IMR-90 (cell line): ENCODE measurements at regions not wholly inside any gene's neighbourhood (a gene's known extent, or its start where the extent isn't known, plus 50 kb on each side); places are given as distances from the start of the nearest gene placed in this dataset.

Experiments used
- ATAC-seq: fragments of 200-7000 bp; cut with Tn5 transposase; 2 replicates; pipeline ENCODE4 v1.9.1; 2020; ENCODE audit warnings: low read depth, mild to moderate bottlenecking, moderate library complexity
- BruUV-seq: library from RNA; stranded (reverse); fragments of 400-500 nt; replicated peaks from 2 replicates; lab custom pipeline; 2021; lab: Mats Ljungman, UMichigan
- CTCF ChIA-PET: fragments of 300-600 bp; formaldehyde crosslinking; extraction: SDS; loops from one replicate; lab custom pipeline; 2021; ENCODE audit warnings: antibody characterized with exemption; lab: Yijun Ruan, JAX
- POLR2A ChIA-PET: fragments of 300-600 bp; sonication (Branson Sonifier 250); formaldehyde crosslinking; loops from one replicate; lab custom pipeline; 2022; ENCODE audit warnings: antibody characterized with exemption; ENCODE audit not compliant: unreplicated experiment; lab: Charles Lee
- DNase-seq: peaks from one replicate; pipeline ENCODE4 v3.0.0; 2013
- H2AFZ ChIP-seq: replicated peaks from 2 replicates; pipeline ENCODE3; 2013; ENCODE audit warnings: low read length, mild to moderate bottlenecking; ENCODE audit not compliant: poor library complexity
- H2AK5ac ChIP-seq: 2 replicates; pipeline ENCODE4 v1.6.1; 2013; ENCODE audit warnings: low read depth, low read length, inconsistent platforms
- H2AK9ac ChIP-seq: replicated peaks from 2 replicates; pipeline ENCODE3; 2013; ENCODE audit warnings: mild to moderate bottlenecking, low read depth, low read length, moderate library complexity; ENCODE audit not compliant: poor library complexity
- H2BK120ac ChIP-seq: 2 replicates; pipeline ENCODE4 v1.6.1; 2013; ENCODE audit warnings: low read depth, low read length, inconsistent platforms
- H2BK15ac ChIP-seq: 3 replicates; pipeline ENCODE4 v1.6.1; 2013; ENCODE audit warnings: low read depth, low read length, inconsistent platforms
- H2BK20ac ChIP-seq: 2 replicates; pipeline ENCODE4 v1.6.1; 2013; ENCODE audit warnings: low read depth, mild to moderate bottlenecking, inconsistent platforms, low read length, moderate library complexity
- H2BK5ac ChIP-seq: 2 replicates; pipeline ENCODE4 v1.6.1; 2013; ENCODE audit warnings: mild to moderate bottlenecking, low read depth, low read length, inconsistent platforms; ENCODE audit not compliant: poor library complexity, severe bottlenecking
- H3K14ac ChIP-seq: replicated peaks from 2 replicates; pipeline ENCODE4 v1.6.1; 2013; ENCODE audit warnings: low read depth, low read length, inconsistent platforms
- H3K18ac ChIP-seq: 2 replicates; pipeline ENCODE4 v1.6.1; 2013; ENCODE audit warnings: low read depth, low read length, control low read depth
- H3K23ac ChIP-seq: 2 replicates; pipeline ENCODE4 v1.6.1; 2013; ENCODE audit warnings: low read depth, low read length, inconsistent platforms
- H3K27ac ChIP-seq: 2 replicates; pipeline ENCODE4 v1.5.1; 2013; ENCODE audit warnings: mild to moderate bottlenecking, control low read depth, low read length; ENCODE audit not compliant: insufficient read depth
- H3K27me3 ChIP-seq: 2 replicates; pipeline ENCODE4 v1.6.1; 2013; ENCODE audit warnings: low read length; ENCODE audit not compliant: control insufficient read depth, insufficient read depth
- H3K36me3 ChIP-seq: 2 replicates; pipeline ENCODE4 v1.6.1; 2013; ENCODE audit warnings: low read length, mixed read lengths; ENCODE audit not compliant: control insufficient read depth, insufficient read depth
- H3K4ac ChIP-seq: 2 replicates; pipeline ENCODE4 v1.6.1; 2013; ENCODE audit warnings: low read depth, low read length, inconsistent platforms
- H3K4me1 ChIP-seq: 2 replicates; pipeline ENCODE4 v1.6.1; 2013; ENCODE audit warnings: low read length, mixed read lengths; ENCODE audit not compliant: control insufficient read depth, insufficient read depth
- H3K4me2 ChIP-seq: 2 replicates; pipeline ENCODE4 v1.6.1; 2013; ENCODE audit warnings: low read depth, mild to moderate bottlenecking, control low read depth, low read length, moderate library complexity
- H3K4me3 ChIP-seq: 2 replicates; pipeline ENCODE4 v1.5.1; 2013; ENCODE audit warnings: low read depth, mild to moderate bottlenecking, control low read depth, low read length, moderate library complexity; ENCODE audit not compliant: insufficient read depth
- H3K56ac ChIP-seq: 2 replicates; pipeline ENCODE4 v1.6.1; 2013; ENCODE audit warnings: low read length, inconsistent platforms; ENCODE audit not compliant: insufficient read depth; ENCODE audit errors: extremely low read depth
- H3K79me1 ChIP-seq, 2 experiments: 2 replicates each; pipeline ENCODE4 v1.6.1; 2013; ENCODE audit warnings: low read length in 2 of 2, inconsistent platforms in 1 of 2, low read depth in 1 of 2
- H3K9ac ChIP-seq: 2 replicates; pipeline ENCODE4 v1.6.1; 2013; ENCODE audit warnings: low read depth, low read length, control low read depth
- H3K9me1 ChIP-seq: 2 replicates; pipeline ENCODE4 v1.6.1; 2013; ENCODE audit warnings: low read length, inconsistent platforms; ENCODE audit not compliant: insufficient read depth
- H3K9me3 ChIP-seq: 2 replicates; pipeline ENCODE4 v1.6.1; 2013; ENCODE audit warnings: low read length; ENCODE audit not compliant: control insufficient read depth, insufficient read depth
- H4K20me1 ChIP-seq: 2 replicates; pipeline ENCODE4 v1.6.1; 2013; ENCODE audit warnings: low read length, inconsistent platforms; ENCODE audit not compliant: insufficient read depth
- H4K5ac ChIP-seq: 2 replicates; pipeline ENCODE4 v1.6.1; 2013; ENCODE audit warnings: mild to moderate bottlenecking, low read depth, low read length, control low read depth
- H4K8ac ChIP-seq, 2 experiments: 2 replicates each; pipeline ENCODE4 v1.6.1; 2013; ENCODE audit warnings: low read depth in 2 of 2, low read length in 2 of 2, control low read depth in 1 of 2, inconsistent platforms in 1 of 2
- H4K91ac ChIP-seq: 2 replicates; pipeline ENCODE4 v1.6.1; 2013; ENCODE audit warnings: low read depth, low read length, inconsistent platforms; ENCODE audit not compliant: insufficient read depth
- POLR2A ChIP-seq: IDR thresholded peaks from 2 replicates; pipeline ENCODE4 v1.6.1; 2012; ENCODE audit warnings: mild to moderate bottlenecking, low read depth, low read length
- WGBS, 2 experiments: methylation state at CpG; one replicate each; pipeline versions ENCODE4 v1.1.5 to v1.1.7; 2013; ENCODE audit warnings: missing lambda C conversion rate in 2 of 2; ENCODE audit not compliant: insufficient read length in 1 of 2; ENCODE audit errors: extremely low coverage in 2 of 2; 5-methylcytosine and 5-hydroxymethylcytosine counted together
- dilution Hi-C: fragments of 300-500 bp; cut with HindIII; formaldehyde crosslinking; loops from one replicate; pipeline ENCODE4 v1.14.3; 2018; ENCODE audit warnings: low sequenced_read_pairs; ENCODE audit not compliant: unreplicated experiment
- in situ Hi-C: fragments of 300-500 bp; cut with MboI; formaldehyde crosslinking; loops from 3 replicates; pipeline ENCODE4 v1.14.3; 2019; ENCODE audit warnings: low sequenced_read_pairs, inconsistent platforms, mixed read lengths
- intact Hi-C: fragments of 100-400 bp; cut with micrococcal nuclease; formaldehyde crosslinking; loops from 2 replicates; pipeline ENCODE4 v1.10.0; 2022
- TF ChIP-seq, protein P1 (sequence below): fragments of 150-350 bp; IDR thresholded peaks from 2 replicates; pipeline ENCODE4 v1.6.1; 2017; ENCODE audit warnings: mild to moderate bottlenecking, antibody characterized with exemption, low read length, low read depth

- Histone ChIP-seq H3K23ac (no peak overlapping the region), H3K79me1 (no peaks in the 10 kb centered on the region), H3K4me3 (no peak overlapping the region), H3K14ac (no peak overlapping the region), H3K36me3 (no peaks in the 10 kb centered on the region), H2BK5ac (no peak overlapping the region), H4K5ac (no peak overlapping the region), H4K20me1 (no peaks in the 10 kb centered on the region), H3K9me1 (no peaks in the 10 kb centered on the region), H4K8ac (no peak overlapping the region), H3K9me3 (no peaks in the 10 kb centered on the region), H2BK120ac (no peak overlapping the region), H3K18ac (no peak overlapping the region), H3K27ac (no peak overlapping the region), H2AK9ac (no peak overlapping the region), H2BK15ac (no peak overlapping the region), H3K27me3 (no peaks in the 10 kb centered on the region), H2AFZ (no peak overlapping the region), H3K56ac (no peak overlapping the region), H2AK5ac (no peak overlapping the region), H3K9ac (no peak overlapping the region), H3K4me1 (no peaks in the 10 kb centered on the region), H4K91ac (no peak overlapping the region), H2BK20ac (no peak overlapping the region), H3K4me2 (no peak overlapping the region), H3K4ac (no peak overlapping the region)
- intact Hi-C loops (no loop called here), dilution Hi-C loops (no loop called here), in situ Hi-C loops (no loop called here)
- no TSS peak for BruUV-seq
- ATAC-seq (no peak), DNase-seq (no peak)
- no peak for TF ChIP-seq POLR2A
- TF ChIP-seq, protein P1, sequence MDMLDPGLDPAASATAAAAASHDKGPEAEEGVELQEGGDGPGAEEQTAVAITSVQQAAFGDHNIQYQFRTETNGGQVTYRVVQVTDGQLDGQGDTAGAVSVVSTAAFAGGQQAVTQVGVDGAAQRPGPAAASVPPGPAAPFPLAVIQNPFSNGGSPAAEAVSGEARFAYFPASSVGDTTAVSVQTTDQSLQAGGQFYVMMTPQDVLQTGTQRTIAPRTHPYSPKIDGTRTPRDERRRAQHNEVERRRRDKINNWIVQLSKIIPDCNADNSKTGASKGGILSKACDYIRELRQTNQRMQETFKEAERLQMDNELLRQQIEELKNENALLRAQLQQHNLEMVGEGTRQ: no peak
- 80% methylated on average over 1 of the region's 9 CpGs; no CpG with 5 or more reads in 1 of the 2 experiments for WGBS, 2 experiments
- ChIA-PET CTCF (no interaction called here), POLR2A (no interaction called here)
Observed at GRCh38 chr2:8222979-8223694, 458.7 kb upstream of the ID2 start.
